Mesothelial cell of epicardium (in vitro differentiated cells): ENCODE measurements at regions not wholly inside any gene's neighbourhood (a gene's known extent, or its start where the extent isn't known, plus 50 kb on each side); places are given as distances from the start of the nearest gene placed in this dataset.

Source experiments
- DNase-seq, 2 experiments: peaks; one replicate each; pipeline ENCODE4 v3.0.0; 2021; ENCODE audit warnings: low spot score in 2 of 2; ENCODE audit not compliant: unreplicated experiment in 2 of 2
- H3K27ac Mint-ChIP-seq: 2 replicates; pipeline ENCODE4 v1.8.0; 2021; ENCODE audit warnings: mixed read lengths
- H3K27me3 Mint-ChIP-seq: 2 replicates; pipeline ENCODE4 v1.8.0; 2021; ENCODE audit warnings: low read depth, mixed read lengths
- H3K36me3 Mint-ChIP-seq: 2 replicates; pipeline ENCODE4 v1.8.0; 2021; ENCODE audit warnings: mixed read lengths
- H3K4me1 Mint-ChIP-seq: 2 replicates; pipeline ENCODE4 v1.8.0; 2021; ENCODE audit warnings: mixed read lengths
- H3K4me3 Mint-ChIP-seq: 2 replicates; pipeline ENCODE4 v1.8.0; 2021; ENCODE audit warnings: mild to moderate bottlenecking, moderate library complexity, mixed read lengths
- H3K9me3 Mint-ChIP-seq: 2 replicates; pipeline ENCODE4 v1.8.0; 2021; ENCODE audit warnings: mixed read lengths
- CTCF ChIP-seq: fragments of 200-600 bp; sonication (generic); IDR thresholded peaks from one replicate; pipeline ENCODE4 v1.5.0; 2021; ENCODE audit warnings: antibody characterized with exemption; ENCODE audit not compliant: unreplicated experiment

- DNase-seq = no peak
- H3K4me1 Mint-ChIP-seq = peaks cover 26% of the 10 kb centered on the region
- no peaks in the 10 kb centered on the region for H3K27me3 Mint-ChIP-seq
- peak overlapping the region; percentile 53 for H3K27ac Mint-ChIP-seq
- no peaks in the 10 kb centered on the region for H3K9me3 Mint-ChIP-seq
- H3K4me3 Mint-ChIP-seq = no peak overlapping the region
- no peaks in the 10 kb centered on the region for H3K36me3 Mint-ChIP-seq
- no peak for TF ChIP-seq CTCF
Observed at GRCh38 chr2:12350821-12351220, 365.9 kb upstream of the TRIB2 start.

- Mint-ChIP-seq H3K27me3 (no peaks in the 10 kb centered on the region), H3K9me3 (peaks cover 7% of the 10 kb centered on the region), H3K27ac (no peak overlapping the region), H3K4me1 (peaks cover 22% of the 10 kb centered on the region), H3K4me3 (no peak overlapping the region), H3K36me3 (no peaks in the 10 kb centered on the region)
- TF ChIP-seq CTCF = no peak
- no peak for DNase-seq
Observed at GRCh38 chr2:12352889-12353288, 363.8 kb upstream of the TRIB2 start.

- DNase-seq = no peak
- Mint-ChIP-seq H3K36me3 (peaks cover 6% of the 10 kb centered on the region), H3K27ac (no peak overlapping the region), H3K4me1 (no peaks in the 10 kb centered on the region), H3K4me3 (no peak overlapping the region), H3K27me3 (no peaks in the 10 kb centered on the region), H3K9me3 (peaks cover 21% of the 10 kb centered on the region)
- no peak for TF ChIP-seq CTCF
Observed at GRCh38 chr2:12361506-12361905, 355.2 kb upstream of the TRIB2 start.

- Mint-ChIP-seq H3K27ac (no peak overlapping the region), H3K36me3 (peaks cover 7% of the 10 kb centered on the region), H3K9me3 (peaks cover 26% of the 10 kb centered on the region), H3K4me1 (peaks cover 4% of the 10 kb centered on the region), H3K27me3 (no peaks in the 10 kb centered on the region), H3K4me3 (no peak overlapping the region)
- DNase-seq = no peak
- TF ChIP-seq CTCF = no peak
Observed at GRCh38 chr2:12363138-12363537, 353.6 kb upstream of the TRIB2 start.

DNA sequence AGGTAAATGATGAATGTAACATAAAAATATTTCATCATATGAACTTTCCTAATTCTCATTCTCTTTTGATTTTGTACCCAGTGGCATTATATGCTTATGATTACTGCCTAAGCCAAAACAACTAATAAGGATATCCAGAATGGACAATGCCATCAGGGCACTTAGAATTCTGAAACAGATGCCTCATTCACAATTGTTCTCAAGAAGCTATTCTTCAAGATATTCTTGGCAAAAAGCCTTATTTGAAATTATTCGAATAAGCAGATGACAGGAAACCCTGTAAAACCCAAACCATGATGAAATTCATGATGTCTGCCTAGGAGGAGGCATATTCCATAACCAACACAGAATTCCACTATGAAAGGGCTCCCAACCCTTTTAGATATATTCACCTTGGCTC, 353.2 kb upstream of the TRIB2 start:
- DNase-seq = no peak
- H3K27me3 Mint-ChIP-seq = no peaks in the 10 kb centered on the region
- H3K9me3 Mint-ChIP-seq = peaks cover 26% of the 10 kb centered on the region
- TF ChIP-seq CTCF = no peak
- H3K27ac Mint-ChIP-seq = no peak overlapping the region
- H3K4me3 Mint-ChIP-seq = no peak overlapping the region
- peaks cover 7% of the 10 kb centered on the region for H3K36me3 Mint-ChIP-seq
- peaks cover 8% of the 10 kb centered on the region for H3K4me1 Mint-ChIP-seq

DNA sequence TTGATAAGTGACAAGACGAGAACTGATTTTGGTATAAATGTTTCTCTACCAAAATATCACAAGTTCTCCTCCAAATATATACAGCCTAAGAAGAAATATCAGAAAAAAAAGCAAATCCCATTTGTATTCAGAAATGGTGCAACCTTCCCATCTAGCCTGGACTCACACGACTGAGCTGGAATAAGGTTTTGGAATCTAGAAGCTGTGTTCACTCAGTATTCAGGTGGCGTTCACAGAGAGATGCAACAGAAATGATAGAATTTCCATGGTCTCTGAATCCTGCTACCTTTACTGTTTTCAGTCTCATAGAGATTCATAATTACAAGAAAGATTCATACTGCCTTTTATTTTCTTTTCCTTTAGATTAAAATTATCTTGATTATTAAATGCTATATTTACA, 347.2 kb upstream of the TRIB2 start:
- DNase-seq = no peak
- H3K27me3 Mint-ChIP-seq = no peaks in the 10 kb centered on the region
- H3K27ac Mint-ChIP-seq = no peak overlapping the region
- no peak for TF ChIP-seq CTCF
- no peak overlapping the region for H3K4me3 Mint-ChIP-seq
- H3K4me1 Mint-ChIP-seq = peaks cover 18% of the 10 kb centered on the region
- H3K9me3 Mint-ChIP-seq = peaks cover 23% of the 10 kb centered on the region
- peaks cover 7% of the 10 kb centered on the region for H3K36me3 Mint-ChIP-seq
